Hepatocyte (in vitro differentiated cells): ENCODE measurements at regions not wholly inside any gene's neighbourhood (a gene's known extent, or its start where the extent isn't known, plus 50 kb on each side); places are given as distances from the start of the nearest gene placed in this dataset.

Experiments
- DNase-seq: peaks from one replicate; pipeline ENCODE4 v3.0.0-alpha.2; 2016; ENCODE audit warnings: low spot score
- H2AFZ ChIP-seq: fragments of 200-600 bp; sonication (generic); 2 replicates; pipeline ENCODE4 v1.6.0; 2016; ENCODE audit warnings: antibody characterized with exemption, mild to moderate bottlenecking
- H3K27ac ChIP-seq: fragments of 200-600 bp; sonication (generic); 2 replicates; pipeline ENCODE4 v1.5.1; 2016; ENCODE audit warnings: mild to moderate bottlenecking
- H3K27me3 ChIP-seq: fragments of 200-600 bp; sonication (generic); 2 replicates; pipeline ENCODE4 v1.6.1; 2016
- H3K36me3 ChIP-seq: fragments of 200-600 bp; sonication (generic); replicated peaks from 2 replicates; pipeline ENCODE4 v1.5.1; 2016; ENCODE audit warnings: low read depth; ENCODE audit not compliant: insufficient read depth
- H3K4me1 ChIP-seq: fragments of 200-600 bp; sonication (generic); 2 replicates; pipeline ENCODE4 v1.5.1; 2016; ENCODE audit warnings: mild to moderate bottlenecking, moderate library complexity; ENCODE audit not compliant: insufficient read depth
- H3K4me2 ChIP-seq: fragments of 200-600 bp; sonication (generic); 2 replicates; pipeline ENCODE4 v1.6.0; 2016
- H3K4me3 ChIP-seq: fragments of 200-600 bp; sonication (generic); 2 replicates; pipeline ENCODE4 v1.5.1; 2016; ENCODE audit warnings: mild to moderate bottlenecking
- H3K79me2 ChIP-seq: fragments of 200-600 bp; sonication (generic); 2 replicates; pipeline ENCODE4 v1.6.0; 2017; ENCODE audit warnings: mild to moderate bottlenecking
- H3K9me2 ChIP-seq: fragments of 200-600 bp; sonication (generic); replicated peaks from 2 replicates; pipeline ENCODE4 v1.6.0; 2017; ENCODE audit warnings: mild to moderate bottlenecking; ENCODE audit not compliant: insufficient read depth
- H3K9me3 ChIP-seq: fragments of 200-600 bp; sonication (generic); 2 replicates; pipeline ENCODE4 v1.5.1; 2016; ENCODE audit warnings: low read depth, mild to moderate bottlenecking
- H4K20me1 ChIP-seq: fragments of 200-600 bp; sonication (generic); 2 replicates; pipeline ENCODE4 v1.6.0; 2016; ENCODE audit warnings: mild to moderate bottlenecking; ENCODE audit not compliant: insufficient read depth, poor library complexity, severe bottlenecking
- EZH2 ChIP-seq: fragments of 200-600 bp; sonication (generic); IDR thresholded peaks from 2 replicates; pipeline ENCODE4 v1.6.1; 2016; ENCODE audit warnings: antibody characterized with exemption, mild to moderate bottlenecking, borderline replicate concordance
- EZH2phosphoT487 ChIP-seq: fragments of 200-600 bp; sonication (generic); IDR thresholded peaks from one replicate; pipeline ENCODE4 v1.6.1; 2018; ENCODE audit warnings: antibody characterized with exemption, mild to moderate bottlenecking, low read depth, moderate library complexity; ENCODE audit not compliant: unreplicated experiment, severe bottlenecking
- WGBS: methylation state at CpG from one replicate; pipeline ENCODE4 v1.1.6; 2016; ENCODE audit warnings: low lambda C conversion rate; ENCODE audit errors: missing lambda C conversion rate; 5-methylcytosine and 5-hydroxymethylcytosine counted together
- TF ChIP-seq, protein P1 (sequence below): fragments of 200-600 bp; sonication (generic); IDR thresholded peaks from 2 replicates; pipeline ENCODE4 v1.5.1; 2016; ENCODE audit warnings: antibody characterized with exemption, mild to moderate bottlenecking; ENCODE audit not compliant: poor library complexity

GRCh38 chr3:5567113-5567512 lies 379.6 kb downstream of the EDEM1 start:
- no peak overlapping the region for H3K4me3 ChIP-seq
- no peak overlapping the region for H3K4me2 ChIP-seq
- 83% methylated on average over 2 of the region's 2 CpGs for WGBS
- no peaks in the 10 kb centered on the region for H4K20me1 ChIP-seq
- no peaks in the 10 kb centered on the region for H3K27me3 ChIP-seq
- no peaks in the 10 kb centered on the region for H3K9me3 ChIP-seq
- H3K4me1 ChIP-seq, result no peaks in the 10 kb centered on the region
- TF ChIP-seq EZH2phosphoT487 (no peak), EZH2 (no peak)
- TF ChIP-seq, protein P1, sequence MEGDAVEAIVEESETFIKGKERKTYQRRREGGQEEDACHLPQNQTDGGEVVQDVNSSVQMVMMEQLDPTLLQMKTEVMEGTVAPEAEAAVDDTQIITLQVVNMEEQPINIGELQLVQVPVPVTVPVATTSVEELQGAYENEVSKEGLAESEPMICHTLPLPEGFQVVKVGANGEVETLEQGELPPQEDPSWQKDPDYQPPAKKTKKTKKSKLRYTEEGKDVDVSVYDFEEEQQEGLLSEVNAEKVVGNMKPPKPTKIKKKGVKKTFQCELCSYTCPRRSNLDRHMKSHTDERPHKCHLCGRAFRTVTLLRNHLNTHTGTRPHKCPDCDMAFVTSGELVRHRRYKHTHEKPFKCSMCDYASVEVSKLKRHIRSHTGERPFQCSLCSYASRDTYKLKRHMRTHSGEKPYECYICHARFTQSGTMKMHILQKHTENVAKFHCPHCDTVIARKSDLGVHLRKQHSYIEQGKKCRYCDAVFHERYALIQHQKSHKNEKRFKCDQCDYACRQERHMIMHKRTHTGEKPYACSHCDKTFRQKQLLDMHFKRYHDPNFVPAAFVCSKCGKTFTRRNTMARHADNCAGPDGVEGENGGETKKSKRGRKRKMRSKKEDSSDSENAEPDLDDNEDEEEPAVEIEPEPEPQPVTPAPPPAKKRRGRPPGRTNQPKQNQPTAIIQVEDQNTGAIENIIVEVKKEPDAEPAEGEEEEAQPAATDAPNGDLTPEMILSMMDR, result no peak
- no peak for DNase-seq
- H3K79me2 ChIP-seq, result no peaks in the 10 kb centered on the region
- no peak overlapping the region for H2AFZ ChIP-seq
- no peaks in the 10 kb centered on the region for H3K36me3 ChIP-seq
- H3K9me2 ChIP-seq, result no peaks in the 10 kb centered on the region
- H3K27ac ChIP-seq, result no peak overlapping the region

GRCh38 chr3:5568451-5568850 lies 380.9 kb downstream of the EDEM1 start:
- Histone ChIP-seq H3K27me3 (no peaks in the 10 kb centered on the region), H2AFZ (no peak overlapping the region), H3K4me1 (no peaks in the 10 kb centered on the region), H4K20me1 (no peaks in the 10 kb centered on the region), H3K27ac (no peak overlapping the region), H3K9me3 (no peaks in the 10 kb centered on the region), H3K79me2 (no peaks in the 10 kb centered on the region), H3K36me3 (no peaks in the 10 kb centered on the region), H3K9me2 (no peaks in the 10 kb centered on the region), H3K4me3 (no peak overlapping the region), H3K4me2 (no peak overlapping the region)
- TF ChIP-seq EZH2phosphoT487, result no peak
- TF ChIP-seq, protein P1, result peak; percentile 46
- 24% methylated on average over 5 of the region's 5 CpGs for WGBS
- peak; percentile 52 for DNase-seq

DNA sequence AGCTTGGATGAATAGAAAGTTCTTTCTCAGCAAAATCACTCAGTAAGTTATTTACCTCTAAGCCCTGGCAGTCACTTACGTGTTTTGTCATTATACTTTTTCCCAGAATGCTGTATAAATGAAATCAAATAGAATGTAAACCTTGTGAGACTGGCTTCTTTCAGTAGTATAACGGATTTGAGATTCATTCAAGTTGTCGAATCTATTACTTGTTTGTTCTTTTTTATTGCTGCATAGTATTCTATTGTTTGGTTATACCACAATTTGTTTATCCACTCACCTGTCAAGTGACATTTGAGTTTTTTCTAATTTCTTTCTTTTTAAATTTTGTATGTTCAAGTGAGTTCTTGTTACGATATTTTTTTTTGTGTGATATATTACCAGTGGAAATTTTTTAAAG lies 381.6 kb downstream of the EDEM1 start:
- H3K36me3 ChIP-seq, result no peaks in the 10 kb centered on the region
- WGBS, result 92% methylated on average over 4 of the region's 4 CpGs
- H3K9me3 ChIP-seq, result no peaks in the 10 kb centered on the region
- no peak for DNase-seq
- TF ChIP-seq EZH2, result no peak
- TF ChIP-seq, protein P1, result no peak
- no peak for TF ChIP-seq EZH2phosphoT487
- H3K4me3 ChIP-seq, result no peak overlapping the region
- H3K27me3 ChIP-seq, result no peaks in the 10 kb centered on the region
- no peaks in the 10 kb centered on the region for H3K4me1 ChIP-seq
- no peaks in the 10 kb centered on the region for H3K9me2 ChIP-seq
- H3K4me2 ChIP-seq, result no peak overlapping the region
- no peak overlapping the region for H3K27ac ChIP-seq
- H2AFZ ChIP-seq, result no peak overlapping the region
- H3K79me2 ChIP-seq, result no peaks in the 10 kb centered on the region
- no peaks in the 10 kb centered on the region for H4K20me1 ChIP-seq

GRCh38 chr3:5572168-5572567 lies 384.7 kb downstream of the EDEM1 start:
- Histone ChIP-seq H3K27ac (no peak overlapping the region), H3K4me3 (no peak overlapping the region), H2AFZ (no peak overlapping the region), H3K27me3 (no peaks in the 10 kb centered on the region), H3K36me3 (no peaks in the 10 kb centered on the region), H3K4me2 (no peak overlapping the region), H3K9me2 (no peaks in the 10 kb centered on the region), H3K4me1 (no peaks in the 10 kb centered on the region), H3K9me3 (no peaks in the 10 kb centered on the region), H4K20me1 (no peaks in the 10 kb centered on the region), H3K79me2 (no peaks in the 10 kb centered on the region)
- no peak for DNase-seq
- TF ChIP-seq EZH2phosphoT487, result no peak
- TF ChIP-seq, protein P1, result no peak
- no peak for TF ChIP-seq EZH2
- 78% methylated on average over 6 of the region's 6 CpGs for WGBS
